MM.1S (cell line): ENCODE measurements at regions not wholly inside any gene's neighbourhood (a gene's known extent, or its start where the extent isn't known, plus 50 kb on each side); places are given as distances from the start of the nearest gene placed in this dataset.

Experiments
- DNase-seq: peaks from one replicate; pipeline ENCODE4 v3.0.0-alpha.2; 2015
- H2AFZ ChIP-seq: fragments of 300-600 bp; sonication (generic); 2 replicates; pipeline ENCODE4 v1.6.0; 2016; ENCODE audit warnings: antibody characterized with exemption, low read length
- H3F3A ChIP-seq: fragments of 300-600 bp; sonication (generic); 2 replicates; pipeline ENCODE4 v1.6.1; 2016; ENCODE audit warnings: mild to moderate bottlenecking, antibody characterized with exemption, low read length, moderate library complexity, mixed read lengths; ENCODE audit not compliant: insufficient read depth
- H3K27ac ChIP-seq: fragments of 300-600 bp; sonication (generic); 2 replicates; pipeline ENCODE4 v1.5.1; 2016; ENCODE audit warnings: mild to moderate bottlenecking, low read length
- H3K27me3 ChIP-seq: fragments of 300-600 bp; sonication (generic); replicated peaks from 2 replicates; pipeline ENCODE4 v1.6.0; 2016; ENCODE audit warnings: low read length; ENCODE audit not compliant: insufficient read depth
- H3K36me3 ChIP-seq: fragments of 300-600 bp; sonication (generic); replicated peaks from 2 replicates; pipeline ENCODE4 v1.6.1; 2016; ENCODE audit warnings: mild to moderate bottlenecking, low read length, mixed read lengths; ENCODE audit not compliant: insufficient read depth
- H3K4me1 ChIP-seq: fragments of 300-600 bp; sonication (generic); 2 replicates; pipeline ENCODE4 v1.6.1; 2016; ENCODE audit warnings: low read length, mixed read lengths
- H3K4me2 ChIP-seq: fragments of 300-600 bp; sonication (generic); 2 replicates; pipeline ENCODE4 v1.6.0; 2016; ENCODE audit warnings: low read depth, low read length
- H3K4me3 ChIP-seq: fragments of 300-600 bp; sonication (generic); 2 replicates; pipeline ENCODE4 v1.5.1; 2016; ENCODE audit warnings: low read length, mixed read lengths
- H3K79me2 ChIP-seq: fragments of 300-600 bp; sonication (generic); 2 replicates; pipeline ENCODE4 v1.6.1; 2016; ENCODE audit warnings: mixed run types, low read length, mixed read lengths
- H3K9ac ChIP-seq: fragments of 300-600 bp; sonication (generic); 2 replicates; pipeline ENCODE4 v1.6.1; 2016; ENCODE audit warnings: low read length, mixed read lengths
- H3K9me2 ChIP-seq: fragments of 300-600 bp; sonication (generic); replicated peaks from 2 replicates; pipeline ENCODE4 v1.6.1; 2016; ENCODE audit warnings: mild to moderate bottlenecking, low read length, mixed read lengths; ENCODE audit not compliant: insufficient read depth
- H3K9me3 ChIP-seq: fragments of 300-600 bp; sonication (generic); replicated peaks from 2 replicates; pipeline ENCODE4 v1.6.1; 2016; ENCODE audit warnings: mild to moderate bottlenecking, low read length, mixed read lengths; ENCODE audit not compliant: insufficient read depth
- H4K20me1 ChIP-seq: fragments of 300-600 bp; sonication (generic); 2 replicates; pipeline ENCODE4 v1.6.1; 2016; ENCODE audit warnings: mild to moderate bottlenecking, low read length, moderate library complexity, mixed read lengths; ENCODE audit not compliant: insufficient read depth
- EZH2 ChIP-seq: fragments of 300-600 bp; sonication (generic); optimal IDR thresholded peaks from 2 replicates; pipeline ENCODE3; 2017; ENCODE audit warnings: low read depth, mild to moderate bottlenecking, antibody characterized with exemption, low read length, mixed read lengths
- EZH2phosphoT487 ChIP-seq: fragments of 300-600 bp; sonication (generic); IDR thresholded peaks from 2 replicates; pipeline ENCODE4 v1.6.1; 2018; ENCODE audit warnings: antibody characterized with exemption, low read length
- TF ChIP-seq, protein P1 (sequence below): fragments of 300-600 bp; sonication (generic); IDR thresholded peaks from 2 replicates; pipeline ENCODE4 v1.5.1; 2016; ENCODE audit warnings: antibody characterized with exemption, low read length, mixed read lengths

DNA sequence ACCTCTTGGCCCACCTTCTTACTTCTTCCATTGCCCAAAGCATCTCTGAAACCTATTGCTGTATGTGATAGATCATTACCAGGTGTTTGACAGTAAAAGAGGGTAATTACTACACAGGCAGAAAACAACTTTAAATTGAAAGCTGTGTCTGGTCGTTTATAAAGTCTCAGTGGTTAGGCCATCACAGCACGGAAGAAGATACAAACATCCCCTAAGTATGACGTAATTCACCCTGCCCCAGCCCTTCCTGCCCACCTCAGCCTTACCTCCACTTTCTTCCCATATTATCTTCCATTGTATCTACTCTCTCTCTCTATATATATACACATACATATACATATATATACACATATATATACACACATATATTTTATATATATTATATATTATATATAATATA lies 805.8 kb upstream of the PABPC4L start:
- H3K9me2 ChIP-seq = no peaks in the 10 kb centered on the region; the same call in 1 of the 2 replicates
- no peaks in the 10 kb centered on the region for H3K4me1 ChIP-seq
- no peaks in the 10 kb centered on the region for H4K20me1 ChIP-seq
- no peak overlapping the region for H3K9ac ChIP-seq
- no peaks in the 10 kb centered on the region for H3K9me3 ChIP-seq
- no peaks in the 10 kb centered on the region for H3K36me3 ChIP-seq
- no peak overlapping the region for H3K27ac ChIP-seq
- no peak overlapping the region for H3K4me2 ChIP-seq
- no peaks in the 10 kb centered on the region for H3F3A ChIP-seq
- no peak overlapping the region for H3K4me3 ChIP-seq
- no peak overlapping the region for H2AFZ ChIP-seq
- TF ChIP-seq EZH2phosphoT487 = no peak
- TF ChIP-seq, protein P1, sequence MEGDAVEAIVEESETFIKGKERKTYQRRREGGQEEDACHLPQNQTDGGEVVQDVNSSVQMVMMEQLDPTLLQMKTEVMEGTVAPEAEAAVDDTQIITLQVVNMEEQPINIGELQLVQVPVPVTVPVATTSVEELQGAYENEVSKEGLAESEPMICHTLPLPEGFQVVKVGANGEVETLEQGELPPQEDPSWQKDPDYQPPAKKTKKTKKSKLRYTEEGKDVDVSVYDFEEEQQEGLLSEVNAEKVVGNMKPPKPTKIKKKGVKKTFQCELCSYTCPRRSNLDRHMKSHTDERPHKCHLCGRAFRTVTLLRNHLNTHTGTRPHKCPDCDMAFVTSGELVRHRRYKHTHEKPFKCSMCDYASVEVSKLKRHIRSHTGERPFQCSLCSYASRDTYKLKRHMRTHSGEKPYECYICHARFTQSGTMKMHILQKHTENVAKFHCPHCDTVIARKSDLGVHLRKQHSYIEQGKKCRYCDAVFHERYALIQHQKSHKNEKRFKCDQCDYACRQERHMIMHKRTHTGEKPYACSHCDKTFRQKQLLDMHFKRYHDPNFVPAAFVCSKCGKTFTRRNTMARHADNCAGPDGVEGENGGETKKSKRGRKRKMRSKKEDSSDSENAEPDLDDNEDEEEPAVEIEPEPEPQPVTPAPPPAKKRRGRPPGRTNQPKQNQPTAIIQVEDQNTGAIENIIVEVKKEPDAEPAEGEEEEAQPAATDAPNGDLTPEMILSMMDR = no peak
- TF ChIP-seq EZH2 = no peak
- no peaks in the 10 kb centered on the region for H3K79me2 ChIP-seq
- DNase-seq = no peak
- H3K27me3 ChIP-seq = no peaks in the 10 kb centered on the region

DNA sequence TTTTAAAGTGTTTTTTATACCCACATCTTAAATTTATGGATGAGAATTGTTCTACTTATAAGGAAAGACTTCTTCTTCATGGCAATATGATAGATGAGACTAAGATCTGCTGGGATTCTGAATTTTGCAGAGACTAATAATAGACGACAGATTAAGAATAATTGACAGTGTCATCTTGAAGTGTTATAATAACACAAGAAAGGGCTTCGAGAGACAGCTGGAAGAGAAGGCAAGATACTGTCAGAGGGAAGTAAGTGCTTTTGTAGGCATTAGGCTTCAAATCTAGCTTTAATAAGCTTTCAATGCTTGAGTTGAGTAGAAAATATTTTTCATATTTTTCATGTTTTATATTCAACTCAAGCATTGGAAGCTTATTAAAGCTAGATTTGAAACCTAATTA lies 797.6 kb upstream of the PABPC4L start:
- Histone ChIP-seq H3K9ac (no peak overlapping the region), H3K9me2 (no peaks in the 10 kb centered on the region; the same call in 1 of the 2 replicates), H3K4me2 (no peak overlapping the region), H3K4me3 (no peak overlapping the region), H2AFZ (no peak overlapping the region), H3K27me3 (no peaks in the 10 kb centered on the region), H3K9me3 (no peaks in the 10 kb centered on the region), H3K4me1 (no peaks in the 10 kb centered on the region), H3K36me3 (no peaks in the 10 kb centered on the region), H4K20me1 (no peaks in the 10 kb centered on the region), H3K79me2 (no peaks in the 10 kb centered on the region), H3F3A (no peaks in the 10 kb centered on the region), H3K27ac (no peak overlapping the region)
- no peak for DNase-seq
- TF ChIP-seq, protein P1 = no peak
- no peak for TF ChIP-seq EZH2
- no peak for TF ChIP-seq EZH2phosphoT487

DNA sequence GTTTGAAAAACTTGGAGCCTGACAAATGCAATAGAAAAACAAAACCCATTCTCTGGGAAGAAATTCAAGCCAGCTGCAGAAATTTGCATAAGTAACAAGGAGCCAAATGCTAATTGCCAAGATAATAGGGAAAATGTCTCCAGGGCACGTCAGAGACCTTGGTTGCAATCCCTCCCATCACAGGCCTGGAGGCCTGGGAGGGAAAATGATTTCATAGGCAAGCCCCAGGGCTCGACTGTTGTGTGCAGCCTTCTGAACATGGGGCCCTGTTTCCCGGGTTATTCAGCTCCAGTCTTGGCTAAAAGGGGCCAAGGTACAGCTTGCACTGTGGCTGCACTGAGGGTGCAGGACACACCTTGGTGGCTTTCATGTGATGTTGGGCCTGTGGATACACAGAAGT lies 760.4 kb upstream of the PABPC4L start:
- Histone ChIP-seq H3F3A (no peaks in the 10 kb centered on the region), H3K79me2 (no peaks in the 10 kb centered on the region), H3K9me3 (no peaks in the 10 kb centered on the region), H3K4me1 (no peaks in the 10 kb centered on the region), H4K20me1 (no peaks in the 10 kb centered on the region), H2AFZ (no peak overlapping the region), H3K4me2 (no peak overlapping the region), H3K27me3 (no peaks in the 10 kb centered on the region), H3K9ac (no peak overlapping the region), H3K27ac (no peak overlapping the region), H3K9me2 (no peaks in the 10 kb centered on the region), H3K4me3 (no peak overlapping the region), H3K36me3 (no peaks in the 10 kb centered on the region)
- DNase-seq = no peak
- TF ChIP-seq EZH2 (no peak), EZH2phosphoT487 (no peak)
- TF ChIP-seq, protein P1 = no peak
